MM.1S (cell line): ENCODE measurements at regions not wholly inside any gene's neighbourhood (a gene's known extent, or its start where the extent isn't known, plus 50 kb on each side); places are given as distances from the start of the nearest gene placed in this dataset.

Experiments
- DNase-seq: peaks from one replicate; pipeline ENCODE4 v3.0.0-alpha.2; 2015
- H2AFZ ChIP-seq: fragments of 300-600 bp; sonication (generic); 2 replicates; pipeline ENCODE4 v1.6.0; 2016; ENCODE audit warnings: antibody characterized with exemption, low read length
- H3F3A ChIP-seq: fragments of 300-600 bp; sonication (generic); 2 replicates; pipeline ENCODE4 v1.6.1; 2016; ENCODE audit warnings: mild to moderate bottlenecking, antibody characterized with exemption, low read length, moderate library complexity, mixed read lengths; ENCODE audit not compliant: insufficient read depth
- H3K27ac ChIP-seq: fragments of 300-600 bp; sonication (generic); 2 replicates; pipeline ENCODE4 v1.5.1; 2016; ENCODE audit warnings: mild to moderate bottlenecking, low read length
- H3K27me3 ChIP-seq: fragments of 300-600 bp; sonication (generic); replicated peaks from 2 replicates; pipeline ENCODE4 v1.6.0; 2016; ENCODE audit warnings: low read length; ENCODE audit not compliant: insufficient read depth
- H3K36me3 ChIP-seq: fragments of 300-600 bp; sonication (generic); replicated peaks from 2 replicates; pipeline ENCODE4 v1.6.1; 2016; ENCODE audit warnings: mild to moderate bottlenecking, low read length, mixed read lengths; ENCODE audit not compliant: insufficient read depth
- H3K4me1 ChIP-seq: fragments of 300-600 bp; sonication (generic); 2 replicates; pipeline ENCODE4 v1.6.1; 2016; ENCODE audit warnings: low read length, mixed read lengths
- H3K4me2 ChIP-seq: fragments of 300-600 bp; sonication (generic); 2 replicates; pipeline ENCODE4 v1.6.0; 2016; ENCODE audit warnings: low read depth, low read length
- H3K4me3 ChIP-seq: fragments of 300-600 bp; sonication (generic); 2 replicates; pipeline ENCODE4 v1.5.1; 2016; ENCODE audit warnings: low read length, mixed read lengths
- H3K79me2 ChIP-seq: fragments of 300-600 bp; sonication (generic); 2 replicates; pipeline ENCODE4 v1.6.1; 2016; ENCODE audit warnings: mixed run types, low read length, mixed read lengths
- H3K9ac ChIP-seq: fragments of 300-600 bp; sonication (generic); 2 replicates; pipeline ENCODE4 v1.6.1; 2016; ENCODE audit warnings: low read length, mixed read lengths
- H3K9me2 ChIP-seq: fragments of 300-600 bp; sonication (generic); replicated peaks from 2 replicates; pipeline ENCODE4 v1.6.1; 2016; ENCODE audit warnings: mild to moderate bottlenecking, low read length, mixed read lengths; ENCODE audit not compliant: insufficient read depth
- H3K9me3 ChIP-seq: fragments of 300-600 bp; sonication (generic); replicated peaks from 2 replicates; pipeline ENCODE4 v1.6.1; 2016; ENCODE audit warnings: mild to moderate bottlenecking, low read length, mixed read lengths; ENCODE audit not compliant: insufficient read depth
- H4K20me1 ChIP-seq: fragments of 300-600 bp; sonication (generic); 2 replicates; pipeline ENCODE4 v1.6.1; 2016; ENCODE audit warnings: mild to moderate bottlenecking, low read length, moderate library complexity, mixed read lengths; ENCODE audit not compliant: insufficient read depth
- CTCF ChIP-seq: fragments of 300-600 bp; sonication (generic); IDR thresholded peaks from 2 replicates; pipeline ENCODE4 v1.5.1; 2016; ENCODE audit warnings: antibody characterized with exemption, low read length, mixed read lengths
- EZH2 ChIP-seq: fragments of 300-600 bp; sonication (generic); optimal IDR thresholded peaks from 2 replicates; pipeline ENCODE3; 2017; ENCODE audit warnings: low read depth, mild to moderate bottlenecking, antibody characterized with exemption, low read length, mixed read lengths
- EZH2phosphoT487 ChIP-seq: fragments of 300-600 bp; sonication (generic); IDR thresholded peaks from 2 replicates; pipeline ENCODE4 v1.6.1; 2018; ENCODE audit warnings: antibody characterized with exemption, low read length

- no peak overlapping the region for H3K9ac ChIP-seq
- H3K36me3 ChIP-seq: no peaks in the 10 kb centered on the region
- no peaks in the 10 kb centered on the region for H3K9me3 ChIP-seq
- H3K27me3 ChIP-seq: no peaks in the 10 kb centered on the region
- H3K4me3 ChIP-seq: no peak overlapping the region
- no peaks in the 10 kb centered on the region for H3K9me2 ChIP-seq
- TF ChIP-seq EZH2: no peak
- no peak for TF ChIP-seq CTCF
- no peak overlapping the region for H2AFZ ChIP-seq
- DNase-seq: no peak
- H3K4me2 ChIP-seq: no peak overlapping the region
- peaks cover 20% of the 10 kb centered on the region for H3K4me1 ChIP-seq
- H3K79me2 ChIP-seq: no peaks in the 10 kb centered on the region
- no peak overlapping the region for H3K27ac ChIP-seq
- H4K20me1 ChIP-seq: no peaks in the 10 kb centered on the region
- no peaks in the 10 kb centered on the region for H3F3A ChIP-seq
These were observed 238.6 kb downstream of the NKX6-1 start for GRCh38 chr4:84260495-84260894.

- TF ChIP-seq CTCF (peak; percentile 86), EZH2phosphoT487 (no peak)
- Histone ChIP-seq H3K4me3 (no peak overlapping the region), H3K4me2 (peak overlapping the region; percentile 13; the same call in 1 of the 2 replicates), H3K27ac (no peak overlapping the region), H3K79me2 (no peaks in the 10 kb centered on the region), H3K36me3 (no peaks in the 10 kb centered on the region), H4K20me1 (no peaks in the 10 kb centered on the region), H3K9me2 (no peaks in the 10 kb centered on the region), H3K27me3 (no peaks in the 10 kb centered on the region), H3F3A (no peaks in the 10 kb centered on the region), H3K4me1 (peaks cover 14% of the 10 kb centered on the region; the same call in 1 of the 2 replicates), H3K9me3 (no peaks in the 10 kb centered on the region), H2AFZ (peak overlapping the region; percentile 37), H3K9ac (no peak overlapping the region)
- DNase-seq: peak; percentile 51
These were observed 239.9 kb downstream of the NKX6-1 start for GRCh38 chr4:84258905-84259830.

GRCh38 chr4:84254537-84254936 lies 244.6 kb downstream of the NKX6-1 start:
- Histone ChIP-seq H3K79me2 (no peaks in the 10 kb centered on the region), H3K27ac (no peak overlapping the region), H2AFZ (no peak overlapping the region), H3K9me3 (no peaks in the 10 kb centered on the region), H3K4me2 (no peak overlapping the region), H3K4me1 (0 out of 2 replicates have a peak, but pooled peaks cover 8% of the 10 kb centered on the region), H3K36me3 (no peaks in the 10 kb centered on the region), H3K27me3 (no peaks in the 10 kb centered on the region), H4K20me1 (no peaks in the 10 kb centered on the region), H3K9me2 (no peaks in the 10 kb centered on the region), H3K9ac (no peak overlapping the region), H3F3A (no peaks in the 10 kb centered on the region), H3K4me3 (no peak overlapping the region)
- DNase-seq: no peak
- TF ChIP-seq EZH2 (no peak), EZH2phosphoT487 (no peak), CTCF (no peak)
